ENCODE measurements at regions not wholly inside any gene's neighbourhood (a gene's known extent, or its start where the extent isn't known, plus 50 kb on each side); places are given as distances from the start of the nearest gene placed in this dataset.

DNA sequence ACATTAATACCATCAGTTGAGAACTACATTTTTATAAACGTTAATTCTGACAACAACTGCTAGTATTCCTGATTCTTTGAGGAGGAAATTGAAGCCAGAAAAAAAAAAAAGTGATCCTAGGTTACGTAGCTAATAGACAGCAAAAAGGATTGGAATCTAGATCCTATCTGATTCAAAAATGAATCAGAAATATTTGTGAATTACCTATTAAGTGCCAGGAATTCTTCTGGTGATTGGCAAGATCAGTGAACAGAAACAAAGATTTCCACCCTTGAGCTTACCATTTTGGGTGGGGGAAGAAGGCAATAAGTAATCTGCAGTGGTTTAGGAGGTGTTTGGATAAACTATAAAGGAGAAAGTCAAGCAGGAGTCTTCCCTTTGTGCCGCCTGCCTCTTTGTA is 63.9 kb upstream of the LARGE1 start:
- TF ChIP-seq, protein P1, sequence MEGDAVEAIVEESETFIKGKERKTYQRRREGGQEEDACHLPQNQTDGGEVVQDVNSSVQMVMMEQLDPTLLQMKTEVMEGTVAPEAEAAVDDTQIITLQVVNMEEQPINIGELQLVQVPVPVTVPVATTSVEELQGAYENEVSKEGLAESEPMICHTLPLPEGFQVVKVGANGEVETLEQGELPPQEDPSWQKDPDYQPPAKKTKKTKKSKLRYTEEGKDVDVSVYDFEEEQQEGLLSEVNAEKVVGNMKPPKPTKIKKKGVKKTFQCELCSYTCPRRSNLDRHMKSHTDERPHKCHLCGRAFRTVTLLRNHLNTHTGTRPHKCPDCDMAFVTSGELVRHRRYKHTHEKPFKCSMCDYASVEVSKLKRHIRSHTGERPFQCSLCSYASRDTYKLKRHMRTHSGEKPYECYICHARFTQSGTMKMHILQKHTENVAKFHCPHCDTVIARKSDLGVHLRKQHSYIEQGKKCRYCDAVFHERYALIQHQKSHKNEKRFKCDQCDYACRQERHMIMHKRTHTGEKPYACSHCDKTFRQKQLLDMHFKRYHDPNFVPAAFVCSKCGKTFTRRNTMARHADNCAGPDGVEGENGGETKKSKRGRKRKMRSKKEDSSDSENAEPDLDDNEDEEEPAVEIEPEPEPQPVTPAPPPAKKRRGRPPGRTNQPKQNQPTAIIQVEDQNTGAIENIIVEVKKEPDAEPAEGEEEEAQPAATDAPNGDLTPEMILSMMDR (IDR thresholded peaks at IDR 0.05), result no peak
- TF ChIP-seq POLR2A (IDR thresholded peaks at IDR 0.05), result no peak

Data from body of pancreas (tissue), 4 donors.